GM23338 (cell line): ENCODE measurements at regions not wholly inside any gene's neighbourhood (a gene's known extent, or its start where the extent isn't known, plus 50 kb on each side); places are given as distances from the start of the nearest gene placed in this dataset.
A peak's percentile ranks its signal among the peaks of the same experiment; 100 is the strongest.

Experiments
- ATAC-seq: fragments of 200-7000 bp; cut with Tn5 transposase; 3 replicates; pipeline ENCODE4 v1.9.1; 2020
- DNase-seq: peaks from one replicate; pipeline ENCODE4 v3.0.0-alpha.2; 2015; ENCODE audit warnings: low spot score
- H2AFZ ChIP-seq: fragments of 200-600 bp; sonication (generic); 2 replicates; pipeline ENCODE4 v1.8.0; 2016; ENCODE audit warnings: antibody characterized with exemption, mild to moderate bottlenecking, moderate library complexity
- H3F3A ChIP-seq: fragments of 200-600 bp; sonication (generic); replicated peaks from 2 replicates; pipeline ENCODE4 v1.8.0; 2017; ENCODE audit warnings: antibody characterized with exemption, mixed run types, low read depth
- H3K27ac ChIP-seq: fragments of 200-600 bp; sonication (generic); 2 replicates; pipeline ENCODE4 v1.6.1; 2016; ENCODE audit warnings: low read depth
- H3K27me3 ChIP-seq: fragments of 200-600 bp; sonication (generic); 2 replicates; pipeline ENCODE4 v1.8.0; 2016; ENCODE audit warnings: mild to moderate bottlenecking, mixed run types, moderate library complexity; ENCODE audit not compliant: insufficient read depth
- H3K36me3 ChIP-seq: fragments of 200-600 bp; sonication (generic); 2 replicates; pipeline ENCODE4 v1.8.0; 2016; ENCODE audit warnings: mild to moderate bottlenecking; ENCODE audit not compliant: insufficient read depth
- H3K4me1 ChIP-seq: fragments of 200-600 bp; sonication (generic); 2 replicates; pipeline ENCODE4 v1.8.0; 2016; ENCODE audit warnings: mild to moderate bottlenecking, moderate library complexity; ENCODE audit not compliant: insufficient read depth
- H3K4me2 ChIP-seq: fragments of 200-600 bp; sonication (generic); 2 replicates; pipeline ENCODE4 v1.7.1; 2017; ENCODE audit warnings: mixed run types
- H3K4me3 ChIP-seq: fragments of 200-600 bp; sonication (generic); 2 replicates; pipeline ENCODE4 v1.6.1; 2016; ENCODE audit warnings: mixed run types
- H3K79me2 ChIP-seq: fragments of 200-600 bp; sonication (generic); replicated peaks from 2 replicates; pipeline ENCODE4 v1.8.0; 2017; ENCODE audit warnings: mild to moderate bottlenecking; ENCODE audit not compliant: insufficient read depth
- H3K9me2 ChIP-seq: fragments of 200-600 bp; sonication (generic); 2 replicates; pipeline ENCODE4 v1.8.0; 2017; ENCODE audit not compliant: insufficient read depth
- H4K20me1 ChIP-seq: fragments of 200-600 bp; sonication (generic); replicated peaks from 2 replicates; pipeline ENCODE4 v1.8.0; 2017; ENCODE audit warnings: mild to moderate bottlenecking; ENCODE audit not compliant: insufficient read depth
- H3K27ac Mint-ChIP-seq: 2 replicates; pipeline ENCODE4 v1.8.0; 2020; ENCODE audit warnings: inconsistent platforms, mild to moderate bottlenecking, moderate library complexity, mixed read lengths
- H3K27me3 Mint-ChIP-seq: 3 replicates; pipeline ENCODE4 v1.8.0; 2022; ENCODE audit warnings: low read depth, mild to moderate bottlenecking, moderate library complexity, mixed read lengths, inconsistent platforms; ENCODE audit not compliant: insufficient read depth, poor library complexity
- H3K36me3 Mint-ChIP-seq: 3 replicates; pipeline ENCODE4 v1.8.0; 2021; ENCODE audit warnings: low read depth, mild to moderate bottlenecking, inconsistent platforms, moderate library complexity, mixed read lengths
- H3K4me1 Mint-ChIP-seq: 3 replicates; pipeline ENCODE4 v1.8.0; 2020; ENCODE audit warnings: mild to moderate bottlenecking, inconsistent platforms, mixed read lengths
- H3K4me3 Mint-ChIP-seq: 3 replicates; pipeline ENCODE4 v1.8.0; 2021; ENCODE audit warnings: moderate library complexity, mild to moderate bottlenecking, inconsistent platforms, mixed read lengths
- H3K9me3 Mint-ChIP-seq: 3 replicates; pipeline ENCODE4 v1.8.0; 2020; ENCODE audit warnings: moderate library complexity, mild to moderate bottlenecking, inconsistent platforms, mixed read lengths
- CREB1 ChIP-seq: fragments of 250-450 bp; sonication (Bioruptor Pico); IDR thresholded peaks from 2 replicates; pipeline ENCODE4 v1.5.0; 2020; ENCODE audit warnings: low read depth, mild to moderate bottlenecking, moderate library complexity
- CTCF ChIP-seq, 2 experiments: fragments of 200-600 bp in 1 of 2; sonication (generic) in 1 of 2; conservative IDR thresholded peaks; 2 replicates each; pipeline versions ENCODE4 v1.5.1 to v1.6.1; 2016 to 2017; ENCODE audit warnings: antibody characterized with exemption in 2 of 2, low read depth in 2 of 2, mild to moderate bottlenecking in 2 of 2, moderate library complexity in 1 of 2
- ETS1 ChIP-seq: IDR thresholded peaks from 2 replicates; pipeline ENCODE4 v1.6.1; 2016; ENCODE audit warnings: antibody characterized with exemption
- EZH2 ChIP-seq: fragments of 200-600 bp; sonication (generic); IDR thresholded peaks from one replicate; pipeline ENCODE4 v1.8.0; 2017; ENCODE audit warnings: antibody characterized with exemption, mild to moderate bottlenecking, low read depth; ENCODE audit not compliant: unreplicated experiment
- EZH2phosphoT487 ChIP-seq: fragments of 200-600 bp; sonication (generic); IDR thresholded peaks from one replicate; pipeline ENCODE4 v1.8.1; 2018; ENCODE audit warnings: antibody characterized with exemption; ENCODE audit not compliant: unreplicated experiment
- JUNB ChIP-seq: IDR thresholded peaks from one replicate; pipeline ENCODE4 v1.6.1; 2016; ENCODE audit warnings: antibody characterized with exemption; ENCODE audit not compliant: unreplicated experiment
- NANOG ChIP-seq: IDR thresholded peaks from 2 replicates; pipeline ENCODE4 v1.6.1; 2016; ENCODE audit warnings: antibody characterized with exemption, borderline replicate concordance
- POLR2AphosphoS5 ChIP-seq: IDR thresholded peaks from 2 replicates; pipeline ENCODE4 v1.6.1; 2016; ENCODE audit warnings: antibody characterized with exemption, low read depth
- REST ChIP-seq: IDR thresholded peaks from one replicate; pipeline ENCODE4 v1.6.1; 2018; ENCODE audit warnings: antibody characterized with exemption; ENCODE audit not compliant: unreplicated experiment
- STAT1 ChIP-seq: IDR thresholded peaks from one replicate; pipeline ENCODE4 v1.6.1; 2016; ENCODE audit warnings: antibody characterized with exemption; ENCODE audit not compliant: unreplicated experiment
- ZNF114 ChIP-seq: fragments of 250-450 bp; sonication (Bioruptor Pico); IDR thresholded peaks from 2 replicates; pipeline ENCODE4 v1.5.0; 2020; ENCODE audit warnings: mild to moderate bottlenecking, moderate library complexity
- ZNF331 ChIP-seq: fragments of 250-450 bp; sonication (Bioruptor Pico); IDR thresholded peaks from 2 replicates; pipeline ENCODE4 v1.5.0; 2020; ENCODE audit warnings: low read depth, mild to moderate bottlenecking, moderate library complexity
- ZNF462 ChIP-seq: fragments of 250-450 bp; sonication (Bioruptor Pico); IDR thresholded peaks from 2 replicates; pipeline ENCODE4 v1.5.0; 2020; ENCODE audit warnings: mild to moderate bottlenecking, moderate library complexity

- Histone ChIP-seq H3K4me1 (peaks cover 6% of the 10 kb centered on the region; the same call in 1 of the 2 replicates), H3K27ac (no peak overlapping the region), H3K36me3 (no peaks in the 10 kb centered on the region), H3K4me2 (no peak overlapping the region), H2AFZ (no peak overlapping the region), H3K27me3 (no peaks in the 10 kb centered on the region), H4K20me1 (no peaks in the 10 kb centered on the region), H3K79me2 (no peaks in the 10 kb centered on the region), H3K9me2 (0 out of 2 replicates have a peak, but pooled peaks cover 2% of the 10 kb centered on the region), H3F3A (no peaks in the 10 kb centered on the region), H3K4me3 (no peak overlapping the region)
- Mint-ChIP-seq H3K36me3 (no peaks in the 10 kb centered on the region), H3K4me3 (no peak overlapping the region), H3K4me1 (peaks cover 14% of the 10 kb centered on the region), H3K27me3 (peaks cover 3% of the 10 kb centered on the region), H3K9me3 (no peaks in the 10 kb centered on the region), H3K27ac (no peak overlapping the region)
- ATAC-seq = peak; percentile 59
- no peak for TF ChIP-seq EZH2
- no peak for TF ChIP-seq EZH2phosphoT487
- no peak for TF ChIP-seq ZNF114 (CRISPR knock-in tag)
- TF ChIP-seq REST = no peak
- TF ChIP-seq ETS1 = no peak
- TF ChIP-seq ZNF462 (CRISPR knock-in tag) = no peak
- TF ChIP-seq CREB1 (CRISPR knock-in tag) = no peak
- no peak for TF ChIP-seq POLR2AphosphoS5
- no peak for TF ChIP-seq JUNB
- TF ChIP-seq STAT1 = no peak
- no peak for TF ChIP-seq ZNF331
- no peak for TF ChIP-seq NANOG
- TF ChIP-seq CTCF (conservative IDR thresholded peaks at IDR 0.05; ENCODE audit: low read depth in 2 of 2) = no peak
- DNase-seq = no peak
Observed at GRCh38 chr18:77376733-77377094, 127.1 kb downstream of the GALR1 start.
